ENCODE measurements at regions not wholly inside any gene's neighbourhood (a gene's known extent, or its start where the extent isn't known, plus 50 kb on each side); places are given as distances from the start of the nearest gene placed in this dataset.
A peak's percentile ranks its signal among the peaks of the same experiment; 100 is the strongest.
"Not testable (repeated sequence)": the region's sequence is repeated elsewhere in the genome, so short reads cannot be mapped to it uniquely, and the experiment has no call there.

DNA sequence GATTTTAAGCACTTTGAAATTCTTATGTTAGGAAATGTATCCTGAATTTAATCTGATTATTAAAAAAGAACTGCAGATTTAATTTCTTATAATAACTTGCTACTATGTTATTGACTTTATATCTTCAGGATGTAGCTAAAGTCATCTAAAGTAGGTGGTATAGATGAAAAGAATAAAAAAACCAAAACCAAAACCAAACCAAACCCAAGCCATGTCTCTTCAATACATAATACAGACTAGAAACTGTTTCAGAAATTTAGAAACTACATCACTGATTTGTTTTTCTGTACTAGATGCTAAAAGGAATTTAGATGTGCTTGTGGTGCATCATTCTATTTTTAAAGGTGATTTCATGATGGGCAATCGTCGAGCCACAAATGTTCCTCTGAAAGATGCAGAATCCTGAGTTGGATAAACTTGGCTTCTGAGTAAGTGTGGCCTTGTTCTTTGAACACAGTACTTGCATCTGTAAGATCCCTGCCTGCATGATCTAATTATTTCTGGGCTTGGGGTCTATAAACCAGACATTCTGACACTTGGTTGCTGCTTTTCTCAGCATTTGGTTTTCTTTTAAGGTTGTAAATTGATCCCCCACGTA, 287.1 kb upstream of the SUCLG2 start:
- no peaks in the 10 kb centered on the region for H3K36me3 ChIP-seq (ENCODE audit: low read depth)
- DNase-seq = no peak

GRCh38 chr3:67940210-67940952, 286.0 kb upstream of the SUCLG2 start:
- intact Hi-C loops (cut with DNase I, micrococcal nuclease) = no loop called here
- Histone ChIP-seq H3K4me3 (no peak overlapping the region), H3K4me1 (ENCODE audit: low read depth) (no peaks in the 10 kb centered on the region), H3K9me3 (peaks cover 2% of the 10 kb centered on the region), H3K36me3 (ENCODE audit: low read depth) (no peaks in the 10 kb centered on the region)
- DNase-seq (peak in 1 of 3 donors; percentile 24), ATAC-seq (no peak)
- TF ChIP-seq, protein P1, sequence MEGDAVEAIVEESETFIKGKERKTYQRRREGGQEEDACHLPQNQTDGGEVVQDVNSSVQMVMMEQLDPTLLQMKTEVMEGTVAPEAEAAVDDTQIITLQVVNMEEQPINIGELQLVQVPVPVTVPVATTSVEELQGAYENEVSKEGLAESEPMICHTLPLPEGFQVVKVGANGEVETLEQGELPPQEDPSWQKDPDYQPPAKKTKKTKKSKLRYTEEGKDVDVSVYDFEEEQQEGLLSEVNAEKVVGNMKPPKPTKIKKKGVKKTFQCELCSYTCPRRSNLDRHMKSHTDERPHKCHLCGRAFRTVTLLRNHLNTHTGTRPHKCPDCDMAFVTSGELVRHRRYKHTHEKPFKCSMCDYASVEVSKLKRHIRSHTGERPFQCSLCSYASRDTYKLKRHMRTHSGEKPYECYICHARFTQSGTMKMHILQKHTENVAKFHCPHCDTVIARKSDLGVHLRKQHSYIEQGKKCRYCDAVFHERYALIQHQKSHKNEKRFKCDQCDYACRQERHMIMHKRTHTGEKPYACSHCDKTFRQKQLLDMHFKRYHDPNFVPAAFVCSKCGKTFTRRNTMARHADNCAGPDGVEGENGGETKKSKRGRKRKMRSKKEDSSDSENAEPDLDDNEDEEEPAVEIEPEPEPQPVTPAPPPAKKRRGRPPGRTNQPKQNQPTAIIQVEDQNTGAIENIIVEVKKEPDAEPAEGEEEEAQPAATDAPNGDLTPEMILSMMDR (IDR thresholded peaks at IDR 0.05) = no peak

More for the DNA sequence above, 287.1 kb upstream of the SUCLG2 start:
- Histone ChIP-seq H3K4me3 (no peak overlapping the region), H3K9me3 (no peaks in the 10 kb centered on the region), H3K4me1 (ENCODE audit: low read depth) (no peaks in the 10 kb centered on the region)
- no peak for ATAC-seq
- TF ChIP-seq, protein P1 (IDR thresholded peaks at IDR 0.05) = no peak
- intact Hi-C loops (cut with DNase I, micrococcal nuclease) = no loop called here

DNA sequence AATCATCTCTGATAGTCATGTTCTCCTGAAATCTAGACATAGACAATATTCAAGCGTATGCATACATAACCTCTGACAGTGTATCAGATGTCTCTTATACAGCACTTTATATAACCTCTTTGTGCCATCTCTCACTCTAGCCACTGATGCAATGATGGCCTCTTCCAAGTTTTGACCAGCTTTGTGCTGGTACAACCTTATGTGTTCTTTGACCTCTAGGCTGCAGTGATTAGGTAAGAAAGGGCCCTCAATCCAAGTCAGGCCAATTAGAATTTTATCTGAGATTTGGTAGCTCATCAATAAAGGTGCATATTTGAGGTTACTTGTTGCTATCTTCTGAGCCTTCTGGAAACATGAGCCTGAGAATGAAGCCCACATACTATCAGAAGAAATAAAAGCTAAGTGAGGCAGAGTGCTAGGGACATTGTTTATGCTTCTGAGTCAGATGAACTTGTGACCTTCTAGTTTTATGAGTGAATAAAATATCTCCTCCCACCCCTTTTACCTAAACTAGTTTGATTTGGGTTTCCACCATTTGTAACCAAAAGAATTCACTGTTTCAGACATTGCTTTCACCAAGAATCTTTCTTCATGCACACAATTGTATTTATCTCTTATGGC, 283.2 kb upstream of the SUCLG2 start:
- TF ChIP-seq, protein P1 (IDR thresholded peaks at IDR 0.05) = no peak
- Histone ChIP-seq H3K9me3 (peaks cover 5% of the 10 kb centered on the region), H3K36me3 (ENCODE audit: low read depth) (no peaks in the 10 kb centered on the region), H3K4me1 (ENCODE audit: low read depth) (no peaks in the 10 kb centered on the region), H3K4me3 (no peak overlapping the region)
- DNase-seq (no peak), ATAC-seq (no peak)
- intact Hi-C loops (cut with DNase I, micrococcal nuclease) = no loop called here

DNA sequence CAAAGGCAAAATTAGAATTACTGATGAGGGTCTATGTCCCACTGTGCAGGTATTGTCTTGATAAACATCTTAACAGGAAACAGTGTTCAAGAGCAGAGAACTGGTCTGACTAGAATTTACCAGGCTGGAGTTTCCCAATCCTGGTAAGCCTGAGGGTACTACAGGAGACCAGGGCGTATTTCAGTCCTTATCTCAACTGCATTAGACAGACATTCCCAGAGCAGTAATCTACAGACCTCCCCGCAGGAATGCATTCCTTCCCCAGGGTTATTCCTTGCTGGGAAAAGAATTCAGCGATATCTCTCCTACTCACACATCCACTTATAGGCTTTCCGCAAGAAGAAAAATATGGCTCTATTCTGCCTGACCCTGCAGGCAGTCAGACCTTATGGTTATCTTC, 276.0 kb upstream of the SUCLG2 start:
- H3K4me1 ChIP-seq (ENCODE audit: low read depth); H3K4me3 ChIP-seq; intact Hi-C loops (cut with DNase I, micrococcal nuclease); H3K36me3 ChIP-seq (ENCODE audit: low read depth); ATAC-seq; DNase-seq; H3K9me3 ChIP-seq: not testable (repeated sequence)

DNA sequence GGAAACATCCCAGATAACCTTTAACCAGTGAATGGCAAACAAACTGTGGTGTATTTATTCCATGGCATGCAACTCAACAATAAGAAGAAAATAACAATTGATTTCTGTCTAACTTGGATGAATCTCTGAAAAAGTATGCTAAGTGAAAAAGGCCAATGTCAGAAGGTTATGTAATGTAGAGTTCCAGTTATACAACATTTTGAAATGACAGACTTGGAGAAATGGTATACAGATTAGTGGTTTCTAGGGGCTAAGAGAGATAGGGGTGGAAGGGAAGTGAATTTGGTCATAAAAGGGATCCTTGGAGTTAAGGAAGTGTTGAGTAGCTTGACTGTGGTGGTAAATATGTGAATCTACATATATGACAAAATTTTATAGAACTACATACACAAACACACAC, 269.4 kb upstream of the SUCLG2 start:
- DNase-seq = no peak
- ATAC-seq = no peak
- TF ChIP-seq, protein P1 (IDR thresholded peaks at IDR 0.05) = no peak
- peaks cover 3% of the 10 kb centered on the region for H3K9me3 ChIP-seq
- H3K36me3 ChIP-seq (ENCODE audit: low read depth) = no peaks in the 10 kb centered on the region
- H3K4me1 ChIP-seq (ENCODE audit: low read depth) = no peaks in the 10 kb centered on the region
- intact Hi-C loops (cut with DNase I, micrococcal nuclease) = no loop called here
- no peak overlapping the region for H3K4me3 ChIP-seq

GRCh38 chr3:67920969-67921368, 266.6 kb upstream of the SUCLG2 start:
- ATAC-seq = no peak
- TF ChIP-seq, protein P1 (IDR thresholded peaks at IDR 0.05) = no peak

More at GRCh38 chr3:67920969-67921368, 266.6 kb upstream of the SUCLG2 start:
- Histone ChIP-seq H3K4me3 (no peak overlapping the region), H3K36me3 (ENCODE audit: low read depth) (no peaks in the 10 kb centered on the region), H3K4me1 (ENCODE audit: low read depth) (no peaks in the 10 kb centered on the region), H3K9me3 (peaks cover 3% of the 10 kb centered on the region)
- intact Hi-C loops (cut with DNase I, micrococcal nuclease) = no loop called here
- DNase-seq = no peak

All from mucosa of descending colon (tissue), 3 donors.